ENCODE measurements at regions not wholly inside any gene's neighbourhood (a gene's known extent, or its start where the extent isn't known, plus 50 kb on each side); places are given as distances from the start of the nearest gene placed in this dataset.
A peak's percentile ranks its signal among the peaks of the same experiment; 100 is the strongest.
"Not testable (repeated sequence)": the region's sequence is repeated elsewhere in the genome, so short reads cannot be mapped to it uniquely, and the experiment has no call there.

GRCh38 chr3:125810010-125810409 is 159.0 kb upstream of the ROPN1B start:
- DNase-seq (ENCODE audit: low read depth in 2 of 2) = not testable (repeated sequence)

- peak; percentile 9 to 44 for DNase-seq (ENCODE audit: low read depth in 2 of 2)
Measured at GRCh38 chr3:125822175-125822574, 146.8 kb upstream of the ROPN1B start.

DNA sequence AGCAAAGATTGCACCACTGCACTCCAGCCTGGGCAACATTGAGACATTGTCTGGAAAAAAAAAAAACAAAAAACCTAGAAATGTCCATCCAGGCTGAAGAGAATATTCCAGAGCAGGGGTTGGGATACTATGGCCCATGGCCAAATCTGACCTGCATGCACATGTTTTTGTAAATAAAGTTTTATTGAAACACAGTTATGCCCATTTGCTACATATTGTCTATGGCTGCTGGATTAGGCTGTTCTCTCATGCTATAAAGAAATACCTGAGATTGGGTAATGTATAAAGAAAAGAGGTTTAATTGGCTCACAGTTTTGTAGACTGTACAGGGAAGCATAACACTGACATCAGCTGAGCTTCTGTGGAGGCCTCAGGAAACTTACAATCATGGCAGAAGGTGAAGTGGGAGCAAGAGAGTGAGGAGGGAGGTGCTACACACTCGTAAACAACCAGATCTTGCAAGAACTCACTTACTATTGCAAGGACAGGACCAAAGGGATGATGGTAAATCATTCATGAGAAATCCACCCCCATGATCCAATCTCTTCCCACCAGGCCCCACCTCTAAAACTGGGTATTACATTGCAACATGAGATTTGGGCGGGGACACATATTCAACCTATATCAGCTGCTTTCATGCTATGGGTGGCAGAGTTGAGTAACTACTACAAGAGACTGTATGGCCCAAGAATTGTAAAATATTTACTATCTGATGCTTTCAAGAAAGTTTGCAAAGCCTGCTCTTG is 137.8 kb upstream of the ROPN1B start:
- not testable (repeated sequence) for DNase-seq (ENCODE audit: low read depth in 2 of 2)

DNA sequence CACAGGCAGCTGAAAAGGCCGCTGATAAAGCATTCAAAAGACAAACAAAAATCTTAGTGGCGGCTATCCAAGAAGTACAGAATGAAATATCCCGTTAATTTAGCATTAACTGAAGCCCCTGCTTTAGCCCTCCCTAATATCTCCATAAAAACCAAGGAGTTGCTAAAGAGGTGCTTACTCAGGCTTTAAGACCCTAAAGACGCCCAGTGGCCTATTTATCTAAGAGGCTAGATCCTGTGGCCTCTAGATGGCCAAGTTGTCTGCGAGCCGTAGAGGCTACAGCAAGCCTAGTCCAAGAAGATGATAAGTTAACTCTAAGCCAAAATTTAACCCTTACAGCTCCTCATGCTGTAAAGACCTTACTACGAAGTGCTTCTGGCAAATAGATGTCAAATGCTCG is 133.4 kb upstream of the ROPN1B start:
- DNase-seq (ENCODE audit: low read depth in 2 of 2) = not testable (repeated sequence)

GRCh38 chr3:125836011-125836551 is 132.9 kb upstream of the ROPN1B start:
- peak in 1 of 2 donors; percentile 8 for DNase-seq (ENCODE audit: low read depth in 2 of 2)

- DNase-seq (ENCODE audit: low read depth in 2 of 2) = not testable (repeated sequence)
Measured at GRCh38 chr3:125836786-125837185, 132.2 kb upstream of the ROPN1B start.

DNA sequence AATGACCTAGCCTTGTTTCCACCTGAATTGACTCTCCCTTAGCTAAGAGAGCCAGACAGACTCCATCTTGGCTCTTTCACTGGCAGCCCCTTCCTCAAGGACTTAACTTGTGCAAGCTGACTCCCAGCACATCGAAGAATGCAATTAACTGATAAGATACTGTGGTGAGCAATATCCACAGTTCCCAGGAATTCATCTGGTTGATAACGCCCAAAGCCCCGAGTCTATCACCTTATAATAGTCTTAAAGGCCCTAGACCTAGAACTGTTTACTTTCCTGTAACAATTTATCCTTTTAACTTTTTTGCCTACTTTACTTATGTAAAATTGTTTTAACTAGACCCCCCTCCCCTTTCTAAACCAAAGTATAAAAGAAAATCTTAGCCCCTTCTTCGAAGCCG is 130.1 kb upstream of the ROPN1B start:
- not testable (repeated sequence) for DNase-seq (ENCODE audit: low read depth in 2 of 2)

GRCh38 chr3:125840465-125840864 is 128.5 kb upstream of the ROPN1B start:
- not testable (repeated sequence) for DNase-seq (ENCODE audit: low read depth in 2 of 2)

- DNase-seq (ENCODE audit: low read depth in 2 of 2) = not testable (repeated sequence)
Measured at GRCh38 chr3:125847966-125848365, 121.0 kb upstream of the ROPN1B start.

DNA sequence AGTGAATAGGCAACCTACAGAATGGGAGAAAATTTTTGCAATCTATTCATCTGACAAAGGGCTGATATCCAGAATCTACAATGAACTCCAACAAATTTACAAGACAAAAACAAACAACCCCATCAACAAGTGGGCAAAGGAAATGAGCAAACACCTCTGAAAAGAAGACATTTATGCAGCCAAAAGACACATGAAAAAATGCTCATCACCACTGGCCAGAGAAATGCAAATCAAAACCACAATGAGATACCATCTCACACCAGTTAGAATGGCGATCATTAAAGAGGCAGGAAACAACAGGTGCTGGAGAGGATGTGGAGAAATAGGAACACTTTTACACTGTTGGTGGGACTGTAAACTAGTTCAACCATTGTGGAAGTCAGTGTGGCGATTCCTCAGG is 114.0 kb upstream of the ROPN1B start:
- DNase-seq (ENCODE audit: low read depth in 2 of 2) = not testable (repeated sequence)

DNA sequence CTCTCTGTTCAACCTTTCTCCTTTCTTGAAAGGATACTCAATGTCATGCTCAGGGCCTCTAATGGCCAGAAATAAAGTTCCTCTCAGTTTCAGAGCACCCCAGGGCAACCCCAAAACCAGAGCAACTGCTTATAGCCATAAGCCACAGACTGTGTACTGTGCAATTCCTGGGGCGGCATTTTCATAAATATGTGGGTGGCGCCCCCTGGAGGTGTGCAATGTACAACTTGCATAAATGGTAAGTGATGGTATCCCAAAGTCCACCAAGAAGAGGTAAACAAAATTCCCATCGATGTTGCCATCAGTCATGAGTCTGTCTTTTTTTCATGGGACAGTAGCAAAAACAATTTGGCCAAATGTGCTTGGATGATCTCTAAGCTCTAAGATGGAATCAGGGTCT is 108.4 kb upstream of the ROPN1B start:
- not testable (repeated sequence) for DNase-seq (ENCODE audit: low read depth in 2 of 2)

DNA sequence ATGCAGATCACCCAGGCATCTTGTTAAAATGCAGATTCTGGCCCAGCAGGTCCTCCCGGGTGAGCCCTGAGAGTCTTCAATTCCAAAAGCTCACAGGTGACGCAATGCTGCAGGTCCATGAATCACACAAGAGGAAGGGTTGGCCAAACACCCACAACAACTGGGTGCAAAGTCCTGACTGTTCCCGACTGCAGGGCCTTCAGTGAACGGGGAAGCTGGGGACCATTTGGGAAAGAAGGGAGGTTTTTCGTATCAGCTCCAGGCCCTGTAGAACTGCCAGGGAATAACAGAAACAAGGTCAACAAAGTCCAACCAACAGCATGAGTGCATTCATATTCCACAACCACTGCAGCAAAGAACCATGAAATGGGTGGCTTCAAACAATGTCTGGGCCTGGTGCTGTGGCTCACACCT is 106.1 kb upstream of the ROPN1B start:
- DNase-seq (ENCODE audit: low read depth in 2 of 2) = not testable (repeated sequence)

GRCh38 chr3:125864532-125864931 is 104.4 kb upstream of the ROPN1B start:
- not testable (repeated sequence) for DNase-seq (ENCODE audit: low read depth in 2 of 2)

DNA sequence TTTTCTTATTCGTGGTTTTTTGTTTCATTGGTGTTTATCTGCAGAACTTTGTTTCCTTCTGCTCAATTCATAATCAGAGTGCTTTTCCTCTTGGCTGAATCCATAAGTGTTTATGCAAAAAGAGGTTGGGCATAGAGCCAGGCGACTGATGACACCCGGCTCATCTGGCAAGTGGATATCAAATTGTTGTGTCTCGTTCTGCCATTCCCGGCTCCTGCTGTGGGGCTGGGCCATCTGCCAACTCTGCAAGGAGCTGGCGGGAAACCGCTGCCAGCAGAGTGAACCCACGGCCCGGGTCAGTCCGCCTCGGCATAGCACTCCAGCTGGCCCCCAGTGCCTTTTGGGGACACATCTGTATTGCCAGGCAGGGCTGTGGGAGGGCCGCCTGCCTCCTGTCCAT is 83.0 kb upstream of the ROPN1B start:
- not testable (repeated sequence) for DNase-seq (ENCODE audit: low read depth in 2 of 2)

GRCh38 chr3:125899181-125899580 is 69.8 kb upstream of the ROPN1B start:
- DNase-seq (ENCODE audit: low read depth in 2 of 2) = not testable (repeated sequence)

- DNase-seq (ENCODE audit: low read depth in 2 of 2) = not testable (repeated sequence)
Measured at GRCh38 chr3:125901473-125901872, 67.5 kb upstream of the ROPN1B start.

- DNase-seq (ENCODE audit: low read depth in 2 of 2) = not testable (repeated sequence)
Measured at GRCh38 chr3:125903780-125904455, 65.1 kb upstream of the ROPN1B start.

- not testable (repeated sequence) for DNase-seq (ENCODE audit: low read depth in 2 of 2)
Measured at GRCh38 chr3:125907279-125907678, 61.7 kb upstream of the ROPN1B start.

GRCh38 chr3:125910851-125911250 is 58.1 kb upstream of the ROPN1B start:
- not testable (repeated sequence) for DNase-seq (ENCODE audit: low read depth in 2 of 2)

DNA sequence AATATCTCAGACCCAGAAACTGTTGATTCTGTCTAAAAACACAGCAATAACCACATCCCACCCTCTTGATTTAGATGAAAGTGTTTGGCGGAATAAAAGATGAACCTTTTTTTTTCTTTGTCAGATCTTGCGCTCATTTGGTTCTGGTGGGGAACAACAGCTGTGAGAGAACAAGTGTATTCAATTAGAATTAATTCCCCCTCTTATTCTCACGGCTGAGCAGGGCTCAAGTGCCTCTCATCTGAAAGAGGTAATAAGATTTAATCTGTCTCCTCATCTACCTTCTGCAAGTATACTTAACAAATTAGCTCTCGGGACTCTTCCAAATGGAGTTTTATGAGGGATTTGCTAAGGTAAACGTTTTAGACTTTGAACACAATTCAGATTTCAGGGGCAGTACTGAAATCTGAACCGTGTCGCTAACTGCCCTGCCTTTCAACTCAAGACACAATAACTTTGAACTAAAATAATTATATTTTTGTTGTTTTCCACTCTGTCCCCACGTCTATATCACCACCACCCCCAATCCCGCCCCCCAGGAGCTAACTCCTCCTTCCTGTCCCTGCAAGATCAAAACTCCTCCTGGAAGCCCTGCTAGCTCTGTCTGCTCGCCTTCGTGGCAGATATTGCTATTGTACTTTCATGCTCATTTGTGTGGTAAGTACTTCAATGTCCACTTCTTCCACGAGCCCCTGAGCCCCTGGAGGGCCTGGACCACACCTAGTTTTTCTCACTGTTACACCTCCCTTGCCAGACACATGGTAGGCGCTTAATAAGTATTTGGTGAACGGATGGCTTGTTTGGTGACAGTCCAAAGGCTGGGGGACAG is 54.2 kb upstream of the ROPN1B start:
- not testable (repeated sequence) for DNase-seq (ENCODE audit: low read depth in 2 of 2)

DNA sequence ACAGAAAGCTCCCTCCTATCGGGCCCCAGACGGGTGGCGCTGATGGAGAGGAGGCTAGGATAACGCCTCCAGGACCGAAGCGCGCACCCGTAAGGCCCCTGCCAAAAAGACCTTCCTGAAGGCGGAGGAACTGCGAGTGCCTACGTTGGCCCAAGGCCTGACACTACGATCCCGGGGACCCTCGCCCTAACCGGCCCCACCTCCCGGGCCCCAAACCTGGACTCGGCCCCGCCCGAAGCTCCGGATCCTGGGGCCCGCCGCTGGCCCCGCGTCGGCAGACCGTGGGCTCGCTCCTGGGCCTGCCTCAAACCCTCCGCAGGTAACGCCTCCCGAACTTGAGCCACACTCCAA is 53.6 kb upstream of the ROPN1B start:
- not testable (repeated sequence) for DNase-seq (ENCODE audit: low read depth in 2 of 2)

DNA sequence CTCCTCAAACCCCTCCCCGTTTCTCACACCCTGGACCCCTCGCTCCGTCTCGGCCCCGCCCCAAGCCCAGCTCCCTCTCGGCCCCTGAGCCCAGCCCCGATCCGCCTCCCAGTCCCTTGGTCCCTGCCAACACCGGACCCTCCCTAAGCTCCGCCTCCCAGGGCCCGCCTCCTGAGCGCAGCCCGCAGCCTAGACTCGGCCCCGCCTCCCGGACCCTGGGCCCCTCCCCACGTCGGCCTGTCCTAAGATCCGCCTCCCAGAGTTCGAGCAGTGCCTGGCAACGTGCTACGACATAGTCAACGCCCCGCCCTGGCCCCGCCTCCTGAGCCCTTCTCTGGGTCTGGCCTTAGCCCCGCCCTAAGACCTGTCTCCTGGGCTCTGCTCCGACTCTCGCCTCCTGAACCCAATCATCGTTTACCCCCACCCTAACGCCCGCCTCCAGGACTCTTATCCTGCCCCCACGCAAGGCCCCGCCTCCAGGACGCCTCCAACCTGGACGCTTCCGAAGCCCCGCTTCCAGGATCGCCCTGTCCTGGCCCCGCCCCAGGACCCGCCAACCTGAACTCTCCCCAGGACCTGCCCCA is 53.1 kb upstream of the ROPN1B start:
- peak; percentile 99 for DNase-seq (ENCODE audit: low read depth in 2 of 2)

Measured in stimulated activated CD4-positive, alpha-beta T cell treated with anti-CD3 and anti-CD28 coated beads, Interleukin-15, amount 100 ng/mL, for 48 hours (primary cell).